Lung microvascular endothelial cell (primary cell): ENCODE measurements at regions not wholly inside any gene's neighbourhood (a gene's known extent, or its start where the extent isn't known, plus 50 kb on each side); places are given as distances from the start of the nearest gene placed in this dataset.
"Not testable (repeated sequence)": the region's sequence is repeated elsewhere in the genome, so short reads cannot be mapped to it uniquely, and the experiment has no call there.

Experiments
- DNase-seq, 2 donors: peaks; one replicate each; pipeline versions ENCODE4 v3.0.0 to v3.0.0-alpha.2; 2010; ENCODE audit warnings: low read depth in 2 of 2

DNA sequence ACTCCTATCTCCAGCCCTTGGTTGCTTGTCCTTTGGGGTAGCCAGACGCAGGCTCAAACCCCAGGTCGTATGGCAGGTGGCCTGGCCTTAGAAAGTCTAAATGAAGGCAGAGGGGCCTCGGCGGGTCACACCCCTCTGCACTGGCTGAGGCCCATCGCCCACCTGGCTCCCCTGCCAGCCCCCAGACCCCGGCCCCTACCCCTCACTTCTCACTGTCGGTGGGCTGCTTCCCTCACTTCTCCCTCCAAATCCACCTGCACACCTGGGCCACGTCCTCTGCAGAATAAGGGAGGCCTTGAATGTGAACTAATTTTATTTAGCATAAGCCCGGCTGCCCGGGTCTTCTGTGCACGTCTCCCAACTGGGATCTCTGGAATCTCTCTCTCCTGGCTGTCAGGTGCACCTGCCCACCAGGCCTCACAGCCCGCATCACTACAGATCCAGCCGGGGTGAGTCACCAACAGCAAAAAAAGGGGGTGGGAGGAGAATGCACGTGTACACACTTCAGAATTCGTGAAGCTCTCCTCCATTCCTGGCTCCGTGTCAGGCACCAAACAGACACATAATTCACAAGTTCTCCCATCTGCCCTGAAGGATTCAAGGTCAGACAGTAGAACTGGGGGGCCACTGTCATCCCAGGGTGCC, 107.5 kb upstream of the SIM2 start:
- DNase-seq, result no peak

DNA sequence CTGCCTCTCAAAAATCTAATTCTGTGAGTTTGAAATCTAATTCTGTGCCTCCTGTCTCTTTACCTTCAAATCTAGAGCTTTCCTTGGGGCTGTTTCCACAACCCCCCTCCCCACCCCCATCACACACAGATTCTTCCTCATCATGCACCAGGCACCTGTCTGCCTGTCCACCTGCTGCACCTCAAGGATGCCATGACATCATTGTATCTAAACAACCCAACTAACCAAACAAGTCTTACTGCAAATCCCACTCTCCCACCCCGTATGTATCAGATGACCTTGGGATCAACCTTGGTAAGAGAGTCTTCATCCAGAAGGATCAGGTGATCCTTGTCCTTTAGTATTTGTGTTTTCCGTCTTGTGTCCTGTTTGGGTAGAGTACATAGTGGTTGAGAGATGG, 102.7 kb upstream of the SIM2 start:
- DNase-seq, result no peak

DNA sequence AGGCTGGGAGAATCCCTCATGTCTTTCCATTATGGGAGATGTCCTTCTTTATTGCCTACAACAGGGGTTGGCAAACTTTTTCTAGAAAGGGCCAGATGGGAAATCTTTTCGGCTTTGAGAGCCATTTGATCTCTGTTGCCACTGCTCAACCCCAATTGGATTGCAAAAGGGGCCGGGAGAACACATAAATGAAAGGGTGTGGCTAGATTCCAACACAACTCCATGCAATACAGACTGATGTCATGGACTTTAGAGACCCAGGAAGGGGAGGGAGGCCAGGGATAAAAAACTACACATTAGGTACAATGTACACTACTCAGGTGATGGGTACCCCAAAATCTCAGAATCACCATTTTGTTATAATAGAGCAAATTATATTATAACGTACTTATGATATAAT, 97.6 kb upstream of the SIM2 start:
- no peak for DNase-seq

DNA sequence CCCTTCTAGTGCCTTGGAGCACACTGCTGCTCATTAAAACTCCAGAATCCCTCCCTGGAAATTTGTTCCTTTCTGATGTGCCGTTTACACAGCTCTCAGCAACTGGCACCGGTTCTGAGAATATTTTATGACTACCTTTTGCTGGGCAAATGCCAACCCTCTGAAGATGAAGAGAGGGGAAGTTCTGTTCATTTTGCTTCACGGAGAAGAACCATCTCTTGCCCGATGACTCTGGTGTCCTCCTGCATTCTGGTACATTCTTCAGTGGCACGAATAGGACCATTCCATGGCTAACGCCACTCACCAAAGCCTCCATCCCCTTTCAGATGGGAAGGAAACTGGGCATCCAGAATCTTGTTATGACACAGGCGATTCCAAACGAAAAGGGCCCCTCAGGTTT, 96.2 kb upstream of the SIM2 start:
- no peak for DNase-seq

DNA sequence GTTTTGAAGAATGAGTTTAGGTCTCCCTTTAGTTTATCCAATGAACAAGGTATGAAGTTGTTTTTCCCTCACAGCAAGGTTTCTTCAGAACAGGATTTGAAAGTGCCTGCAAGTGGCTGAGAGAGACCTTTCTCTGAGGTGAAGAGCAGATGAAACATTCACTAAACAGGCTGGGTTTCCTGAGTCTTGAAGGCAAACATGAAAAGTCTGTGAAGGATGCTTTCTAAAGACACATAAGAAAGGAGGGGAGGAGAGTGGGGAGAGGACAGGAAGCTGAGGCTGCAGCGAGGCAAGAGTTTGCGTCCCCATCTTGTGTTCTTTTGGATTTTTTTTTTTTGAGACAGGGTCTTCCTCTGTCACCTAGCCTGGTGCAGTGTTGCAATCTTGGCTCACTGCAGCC, 95.7 kb upstream of the SIM2 start:
- DNase-seq, result no peak

DNA sequence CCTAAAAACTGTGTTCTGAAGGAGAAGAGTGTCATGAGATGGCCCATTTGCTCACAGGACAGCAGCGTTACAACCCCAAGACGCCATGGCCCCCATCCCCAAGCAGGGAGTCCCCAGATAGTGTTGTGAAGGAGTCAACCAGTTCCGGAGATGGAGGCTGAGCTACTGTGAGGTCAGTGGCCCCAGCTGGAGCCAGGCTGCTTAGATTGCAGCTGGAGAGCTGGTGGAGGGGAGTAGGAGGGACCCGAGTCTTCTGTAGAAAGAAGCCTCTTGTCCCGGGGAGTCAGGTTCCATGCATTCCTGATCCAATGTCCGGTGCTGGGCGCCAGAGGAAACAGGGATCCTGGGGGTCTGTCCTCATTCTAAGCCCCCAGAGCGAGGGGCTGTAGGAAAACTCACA, 93.5 kb upstream of the SIM2 start:
- DNase-seq, result no peak

DNA sequence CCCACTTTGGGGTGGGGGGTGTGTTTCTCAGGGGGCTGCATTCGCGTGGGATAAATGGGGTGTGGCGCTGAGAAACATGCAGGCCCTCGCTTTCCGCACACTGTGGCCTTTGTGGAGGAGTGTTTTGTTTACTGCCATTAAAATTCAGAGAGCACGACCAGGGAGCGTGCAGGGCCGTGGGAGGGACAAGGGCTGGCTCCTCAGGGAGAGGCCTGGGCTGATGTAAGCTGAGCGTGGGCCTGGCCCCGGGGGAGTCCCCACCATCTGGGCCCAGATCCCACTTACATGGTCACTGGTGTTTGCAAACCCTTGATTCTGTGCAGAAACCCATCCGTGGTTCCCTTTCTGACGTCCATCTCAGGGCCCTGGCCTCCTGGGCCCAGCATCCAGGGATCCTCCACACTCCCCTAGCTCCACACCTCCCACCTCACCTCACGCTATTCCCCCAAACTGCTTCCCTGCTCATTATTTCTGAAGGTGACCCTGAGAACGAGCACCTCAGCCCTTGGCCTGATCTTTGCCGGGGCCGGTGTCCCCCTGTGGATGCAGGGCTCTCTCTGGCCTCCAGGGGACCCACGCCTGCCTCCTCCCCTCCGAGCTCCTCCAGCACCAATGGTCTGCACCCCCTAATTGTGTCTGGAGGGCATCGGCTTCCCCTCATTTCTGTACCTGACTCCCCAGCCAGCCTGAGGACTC, 92.5 kb upstream of the SIM2 start:
- no peak for DNase-seq

DNA sequence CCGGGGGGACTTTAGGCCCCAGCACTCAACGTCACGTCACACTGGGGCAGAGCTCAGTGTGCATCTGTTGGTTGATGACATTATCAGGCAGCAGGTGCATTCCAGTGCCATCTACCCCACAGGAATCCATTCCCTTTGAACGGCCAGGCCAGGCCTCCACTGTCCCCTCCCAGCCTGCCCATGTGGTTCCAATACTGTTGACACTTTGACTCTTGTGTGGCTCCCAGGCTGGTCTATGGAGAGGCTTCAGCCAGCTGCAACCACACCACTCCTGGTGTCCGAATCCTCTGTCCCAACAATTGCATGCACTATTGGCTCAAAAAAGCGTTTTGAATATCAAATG, 92.0 kb upstream of the SIM2 start:
- DNase-seq, result no peak

DNA sequence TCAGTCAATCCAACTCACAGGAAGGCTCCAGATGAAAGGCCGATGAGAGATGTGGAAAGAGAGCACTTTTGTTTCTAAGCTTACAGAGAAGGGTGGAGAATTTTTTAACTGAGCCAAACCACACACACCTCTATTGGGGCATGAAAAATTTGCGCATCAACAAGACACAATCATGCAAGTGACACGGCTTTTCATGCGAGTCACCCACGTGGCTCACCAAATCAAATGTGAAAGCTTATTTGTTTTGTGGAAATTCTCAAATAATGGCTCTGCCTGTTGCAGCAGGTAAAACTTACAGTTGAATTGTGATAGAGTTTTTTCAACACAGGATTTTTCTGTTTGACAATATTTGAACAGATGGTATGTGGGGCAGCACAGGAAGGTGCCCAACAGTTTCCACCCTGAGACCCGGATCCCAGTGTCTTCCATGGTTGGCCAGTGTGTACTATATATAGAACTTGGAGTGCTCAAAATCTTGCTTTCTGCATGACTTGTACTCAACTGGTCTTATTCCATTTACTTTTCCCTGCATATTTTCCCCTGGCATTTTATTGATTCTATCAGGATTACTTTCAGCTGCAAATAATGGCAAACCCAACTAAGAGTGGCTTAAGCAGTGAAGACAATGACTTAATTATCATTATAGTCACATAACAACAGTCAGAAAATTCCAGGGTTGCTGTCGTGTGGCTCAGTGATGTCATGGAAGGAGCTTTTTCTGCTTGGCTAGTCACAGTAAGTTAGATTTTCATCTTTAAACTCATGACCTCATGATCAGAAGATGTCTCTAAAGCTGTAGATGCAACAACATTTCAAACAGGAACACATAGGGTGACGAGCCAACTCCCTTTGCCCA, 90.6 kb upstream of the SIM2 start:
- no peak for DNase-seq

DNA sequence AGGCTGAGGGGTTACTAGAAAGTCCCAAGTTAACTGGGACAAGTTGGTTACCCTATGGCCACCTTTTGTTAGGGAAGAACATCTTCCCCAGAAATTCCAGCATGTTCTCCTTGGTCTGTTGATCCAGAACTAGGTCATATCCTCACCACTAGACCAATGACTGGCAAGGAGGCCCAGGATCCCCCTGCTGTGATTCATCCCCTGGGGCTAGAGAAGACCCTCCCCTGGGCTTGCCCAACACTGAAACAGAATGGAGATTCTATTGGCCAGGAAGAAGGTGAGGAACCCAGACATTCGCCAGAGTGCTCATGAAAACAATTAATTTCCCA, 90.1 kb upstream of the SIM2 start:
- DNase-seq, result no peak

DNA sequence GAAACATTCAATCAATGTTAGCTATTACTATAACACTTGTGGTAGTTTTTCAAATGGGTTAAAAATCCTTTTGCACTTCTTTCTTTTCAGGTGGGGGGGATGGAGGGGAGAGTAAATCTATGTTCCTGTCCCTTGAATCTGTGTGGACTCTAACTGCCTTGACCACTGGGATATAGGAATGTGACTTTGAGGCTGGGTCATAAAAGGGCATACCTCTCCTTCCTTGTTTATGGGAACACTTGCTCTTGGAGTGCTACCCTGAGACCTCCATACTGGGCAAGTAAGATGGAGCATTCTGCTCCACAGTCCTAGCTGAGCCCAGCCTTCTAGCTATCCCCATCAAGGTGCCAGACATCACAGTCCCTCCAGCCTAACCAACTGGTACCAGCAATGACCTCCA, 89.3 kb upstream of the SIM2 start:
- no peak for DNase-seq

DNA sequence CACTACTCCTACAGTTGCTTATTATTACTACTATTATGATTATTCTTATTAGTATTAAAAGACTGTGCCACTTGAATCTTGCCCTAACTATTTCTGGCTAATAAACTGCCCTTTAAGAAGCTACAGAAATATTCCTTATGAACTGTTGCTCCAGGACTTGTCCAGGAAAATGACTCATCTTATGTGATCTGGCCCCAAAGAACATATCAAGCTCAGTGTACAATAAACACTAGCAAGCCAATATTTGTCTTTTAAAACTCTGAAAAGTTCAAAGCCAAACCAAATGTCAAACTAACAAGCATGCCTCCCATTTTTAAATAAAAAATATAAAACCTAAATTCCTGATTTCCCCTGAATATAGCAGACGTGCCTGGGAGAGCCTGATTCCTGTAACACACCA, 88.7 kb upstream of the SIM2 start:
- peak in 1 of 2 donors; percentile 68 for DNase-seq

DNA sequence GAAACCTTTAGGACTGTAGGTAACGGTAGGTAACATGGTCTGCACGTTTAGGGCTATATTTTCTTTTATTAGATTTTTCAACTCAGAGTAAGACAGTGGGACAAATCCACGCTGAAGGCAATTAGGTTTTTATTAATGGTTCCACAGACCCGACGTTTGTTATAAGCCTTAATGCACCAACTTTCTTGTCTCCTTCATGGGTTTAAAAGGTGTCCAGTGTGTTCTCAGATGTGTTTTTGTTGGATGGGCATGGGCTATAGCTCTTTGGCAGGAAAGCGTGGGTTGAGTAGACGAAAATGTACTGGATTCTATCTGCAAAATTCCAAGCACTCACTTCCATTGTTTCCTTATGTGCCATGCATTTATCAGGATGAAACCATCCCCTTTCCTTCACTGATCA, 88.0 kb upstream of the SIM2 start:
- no peak for DNase-seq

DNA sequence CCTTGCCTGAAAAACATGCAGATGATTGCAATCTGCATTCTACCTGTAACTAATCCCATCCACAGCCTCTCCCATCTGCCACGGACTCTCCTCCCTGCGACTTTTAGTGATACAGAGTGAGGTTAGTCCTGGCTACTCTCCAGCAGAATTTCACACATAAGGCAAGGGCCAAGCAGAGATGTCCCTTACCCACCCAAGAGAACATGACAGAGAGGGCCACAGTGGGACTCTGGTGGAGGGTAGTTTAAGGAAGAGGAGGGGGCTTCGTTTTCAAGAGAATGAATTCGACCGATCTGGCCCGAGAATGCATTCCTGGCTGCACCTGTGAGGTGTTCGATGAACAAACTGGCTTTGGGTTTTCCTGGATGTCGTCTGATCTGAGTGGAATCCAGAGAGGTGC, 87.5 kb upstream of the SIM2 start:
- DNase-seq, result no peak

DNA sequence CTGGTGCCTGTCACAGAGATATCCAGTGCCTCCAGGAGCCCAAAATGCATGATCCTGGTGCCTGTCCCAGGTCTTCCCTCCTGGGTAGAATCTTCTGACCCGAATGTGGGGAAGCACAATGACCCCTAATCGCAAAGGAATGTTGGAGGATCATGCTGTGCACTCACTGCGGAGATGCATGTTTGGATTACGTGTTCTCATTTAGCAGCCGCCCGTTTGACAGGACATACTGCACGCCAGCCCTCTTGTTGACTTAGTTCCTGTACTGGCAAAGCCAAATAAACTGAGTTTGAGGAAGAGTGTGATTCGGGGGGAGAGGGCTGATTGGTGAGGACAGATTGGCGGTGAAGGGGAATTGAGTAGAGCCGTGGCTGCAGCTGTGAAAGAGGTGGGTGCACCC, 85.9 kb upstream of the SIM2 start:
- peak in 1 of 2 donors; percentile 74 for DNase-seq

DNA sequence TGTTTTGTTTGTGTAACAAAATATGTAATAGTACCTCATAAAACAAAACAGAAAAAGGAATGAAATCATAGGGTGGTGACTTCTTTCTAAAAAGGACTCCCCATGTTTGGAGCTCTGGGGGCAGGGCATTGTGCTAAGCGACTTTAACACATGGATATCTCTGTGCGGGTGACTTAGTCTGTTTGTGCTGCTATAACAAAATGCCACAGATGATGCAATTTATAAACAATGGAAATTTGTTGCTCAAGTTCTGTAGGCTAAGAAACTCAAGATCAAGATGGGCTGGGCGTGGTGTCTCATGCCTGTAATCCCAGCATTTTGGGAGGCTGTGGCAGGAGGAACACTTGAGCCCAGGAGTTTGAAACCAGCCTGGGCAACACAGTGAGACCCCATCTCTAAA, 85.4 kb upstream of the SIM2 start:
- no peak for DNase-seq

DNA sequence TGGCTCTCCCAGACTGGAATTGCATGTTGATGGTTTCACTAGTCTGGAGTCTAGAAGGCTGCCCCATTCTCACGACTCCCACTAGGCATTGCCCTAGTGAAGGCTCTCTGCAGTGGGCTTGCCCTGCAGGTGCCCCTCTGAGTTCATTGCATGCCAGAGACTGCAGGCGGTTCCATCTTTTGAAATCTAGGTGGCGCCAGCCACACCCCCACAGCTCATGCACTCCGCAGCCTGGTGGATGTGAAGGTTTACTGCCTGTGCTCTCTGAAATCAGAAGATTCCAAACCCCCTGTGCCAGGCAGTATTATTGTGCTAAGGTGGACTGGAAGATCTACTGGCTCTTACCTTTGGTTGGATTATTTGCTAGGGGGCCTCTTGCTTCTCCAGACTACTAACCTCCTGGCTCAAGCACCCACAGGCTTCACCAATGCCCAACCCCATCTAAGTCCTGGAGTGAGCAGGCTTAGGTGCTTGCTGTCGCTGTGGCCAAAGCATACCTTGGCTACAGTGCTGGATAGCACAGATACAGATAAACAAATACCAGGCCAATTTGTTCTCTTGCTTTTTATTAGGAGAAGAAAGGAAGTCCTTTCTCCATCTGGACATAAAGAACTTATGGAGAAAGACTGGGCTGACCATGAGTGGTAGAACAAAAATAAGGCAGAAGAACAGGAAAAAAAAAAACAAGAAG, 83.5 kb upstream of the SIM2 start:
- no peak for DNase-seq

DNA sequence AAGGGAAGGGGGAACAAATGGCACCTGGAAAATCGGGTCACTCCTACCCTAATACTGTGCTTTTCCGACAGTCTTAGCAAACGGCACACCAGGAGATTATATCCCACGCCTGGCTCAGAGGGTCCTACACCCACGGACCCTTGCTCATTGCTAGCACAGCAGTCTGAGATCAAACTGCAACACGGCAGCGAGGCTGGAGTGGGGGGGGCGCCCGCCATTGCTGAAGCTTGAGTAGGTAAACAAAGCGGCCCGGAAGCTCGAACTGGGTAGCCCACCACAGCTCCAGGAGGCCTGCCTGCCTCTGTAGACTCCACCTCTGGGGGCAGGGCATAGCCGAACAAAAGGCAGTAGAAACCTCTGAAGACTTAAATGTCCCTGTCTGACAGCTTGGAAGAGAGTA, 82.1 kb upstream of the SIM2 start:
- not testable (repeated sequence) for DNase-seq

DNA sequence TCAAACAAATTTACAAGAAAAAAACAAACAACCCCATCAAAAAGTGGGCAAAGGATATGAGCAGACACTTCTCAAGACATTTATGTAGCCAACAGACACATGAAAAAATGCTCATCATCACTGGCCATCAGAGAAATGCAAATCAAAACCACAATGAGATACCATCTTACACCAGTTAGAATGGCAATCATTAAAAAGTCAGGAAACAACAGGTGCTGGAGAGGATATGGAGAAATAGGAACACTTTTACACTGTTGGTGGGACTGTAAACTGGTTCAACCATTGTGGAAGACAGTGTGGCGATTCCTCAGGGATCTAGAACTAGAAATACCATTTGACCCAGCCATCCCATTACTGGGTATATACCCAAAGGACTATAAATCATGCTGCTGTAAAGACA, 77.1 kb upstream of the SIM2 start:
- DNase-seq, result not testable (repeated sequence)

DNA sequence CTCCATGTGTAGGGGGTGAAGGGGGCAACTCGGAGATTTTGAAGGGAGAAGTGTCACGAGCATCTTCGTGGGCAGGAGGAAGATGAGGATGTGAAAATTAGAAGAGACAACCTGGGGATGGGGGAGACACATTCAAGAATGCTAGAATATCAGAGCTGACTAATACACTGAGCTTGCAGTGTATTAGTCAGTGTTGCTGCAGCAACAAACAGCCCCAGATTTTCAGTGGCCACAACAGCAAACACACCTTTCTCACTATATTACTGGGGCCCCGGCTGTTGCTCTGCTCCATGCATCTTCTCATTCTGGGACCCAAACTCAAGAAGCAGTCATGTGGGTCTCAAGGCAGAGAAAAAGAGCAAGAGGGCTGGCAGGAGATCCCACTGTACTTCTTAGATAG, 74.8 kb upstream of the SIM2 start:
- no peak for DNase-seq

DNA sequence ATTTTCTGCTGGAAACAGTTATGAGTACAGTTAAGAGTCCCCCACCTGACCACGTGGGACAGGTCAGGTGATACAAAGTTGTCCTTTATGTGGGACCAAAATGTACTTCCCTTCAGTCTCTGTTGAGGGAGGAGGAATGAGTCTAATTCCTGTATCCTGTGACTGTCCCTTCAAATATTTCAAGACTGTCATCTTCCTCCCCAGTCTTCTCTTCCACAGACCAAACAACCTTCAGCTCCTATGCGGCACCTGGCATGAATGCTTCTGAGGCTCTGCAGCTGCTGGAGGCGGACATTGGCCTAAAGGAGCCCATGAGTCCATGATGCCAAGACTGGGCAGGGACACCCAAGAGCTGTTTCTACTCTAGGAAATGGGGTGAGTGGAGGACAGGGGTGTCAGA, 72.1 kb upstream of the SIM2 start:
- DNase-seq, result peak in 1 of 2 donors; percentile 18

DNA sequence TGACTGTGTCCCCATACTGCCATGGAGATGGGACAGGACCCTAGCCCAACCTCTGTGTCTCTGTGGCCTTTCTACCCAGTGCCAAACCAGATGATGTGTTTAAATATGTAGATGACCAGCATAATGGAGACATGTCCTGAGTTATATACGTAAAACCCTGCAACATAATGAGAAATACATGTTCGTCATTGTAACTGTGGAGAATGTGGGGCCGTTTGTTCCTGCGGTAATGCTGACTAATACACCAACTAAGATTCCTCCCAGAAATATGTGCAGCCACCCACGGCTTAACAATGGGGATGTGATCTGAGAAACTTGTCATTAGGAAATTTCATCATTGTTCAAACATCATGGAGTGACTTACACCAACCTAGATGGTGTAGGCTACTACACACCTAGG, 71.7 kb upstream of the SIM2 start:
- peak in 1 of 2 donors; percentile 79 for DNase-seq
